ENCODE measurements at regions not wholly inside any gene's neighbourhood (a gene's known extent, or its start where the extent isn't known, plus 50 kb on each side); places are given as distances from the start of the nearest gene placed in this dataset.
"Not testable (repeated sequence)": the region's sequence is repeated elsewhere in the genome, so short reads cannot be mapped to it uniquely, and the experiment has no call there.

DNA sequence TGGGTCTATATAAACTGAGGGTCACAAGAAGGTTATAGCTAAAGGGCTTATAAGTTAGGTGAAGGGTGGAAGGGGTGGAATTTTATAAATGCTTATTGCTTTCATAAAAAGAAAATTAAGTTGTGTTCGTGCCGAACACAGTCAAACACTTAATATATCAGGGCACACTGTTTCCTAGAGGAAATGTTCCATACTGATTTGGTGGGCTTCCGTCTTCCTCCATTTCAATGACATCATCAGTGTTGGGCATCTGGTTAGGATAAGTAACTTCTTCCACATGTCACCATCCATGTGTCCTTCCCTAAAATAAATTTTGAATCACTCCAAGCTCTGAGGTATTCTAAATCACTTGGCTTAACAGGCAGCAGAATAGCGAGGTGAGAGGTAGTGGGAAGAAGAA lies 466.4 kb downstream of the MED13L start:
- no peak for DNase-seq (ENCODE audit: low read depth)

DNA sequence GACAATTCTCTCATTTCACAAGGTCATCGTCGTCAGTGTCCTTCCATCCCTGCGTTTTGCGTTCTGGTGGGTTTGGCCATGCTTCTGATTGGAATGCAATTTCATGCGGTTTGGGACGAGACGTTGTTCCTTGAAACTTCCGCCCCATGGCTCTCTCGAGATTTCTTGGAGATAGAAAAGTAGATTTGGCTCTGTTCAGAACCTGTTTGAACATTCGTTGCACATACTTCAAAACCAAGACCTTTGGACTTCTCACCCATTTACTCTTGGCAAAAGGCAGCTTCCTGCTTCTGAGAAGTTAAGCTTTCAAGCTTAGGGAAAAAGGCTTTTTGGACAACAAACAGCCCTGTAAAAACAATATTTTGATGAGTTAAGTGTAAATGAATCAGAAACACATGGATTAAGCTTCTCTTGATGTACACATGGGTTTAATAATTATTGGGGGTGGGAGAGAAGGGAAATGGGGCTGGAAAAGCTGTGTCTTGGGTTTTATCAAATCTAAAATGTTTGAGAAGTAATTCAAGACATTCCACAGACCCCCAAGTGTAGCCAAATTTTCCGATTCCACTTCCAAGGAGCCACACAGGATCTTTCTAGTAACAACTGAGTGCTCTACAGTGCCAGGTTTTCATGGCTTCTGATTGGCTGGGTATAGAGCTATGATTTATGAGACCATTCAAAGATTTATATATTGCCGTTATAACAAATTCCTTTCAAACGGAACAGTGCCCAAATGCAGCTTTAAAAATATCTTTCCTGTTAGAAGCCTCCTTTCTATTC lies 467.2 kb downstream of the MED13L start:
- no peak for DNase-seq (ENCODE audit: low read depth)

DNA sequence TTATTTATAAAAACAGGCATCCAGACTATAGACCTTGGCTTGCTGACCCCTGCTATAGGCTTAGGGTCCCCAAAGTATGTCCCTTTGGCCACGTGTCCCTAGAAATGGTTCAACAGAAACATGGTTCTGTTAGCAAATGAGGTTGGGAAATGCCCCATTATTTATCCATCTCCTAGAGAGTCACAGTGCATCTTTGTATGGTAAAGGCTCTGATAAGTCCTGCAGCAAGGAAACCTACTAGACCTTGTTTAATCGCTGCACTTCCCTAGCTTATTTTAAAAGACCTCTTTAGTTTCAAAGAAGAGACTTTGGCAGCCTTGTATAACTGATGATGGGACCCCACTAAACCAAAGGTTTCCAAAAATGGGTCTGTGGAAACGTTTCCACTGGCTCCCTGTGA lies 471.5 kb downstream of the MED13L start:
- no peak for DNase-seq (ENCODE audit: low read depth)

DNA sequence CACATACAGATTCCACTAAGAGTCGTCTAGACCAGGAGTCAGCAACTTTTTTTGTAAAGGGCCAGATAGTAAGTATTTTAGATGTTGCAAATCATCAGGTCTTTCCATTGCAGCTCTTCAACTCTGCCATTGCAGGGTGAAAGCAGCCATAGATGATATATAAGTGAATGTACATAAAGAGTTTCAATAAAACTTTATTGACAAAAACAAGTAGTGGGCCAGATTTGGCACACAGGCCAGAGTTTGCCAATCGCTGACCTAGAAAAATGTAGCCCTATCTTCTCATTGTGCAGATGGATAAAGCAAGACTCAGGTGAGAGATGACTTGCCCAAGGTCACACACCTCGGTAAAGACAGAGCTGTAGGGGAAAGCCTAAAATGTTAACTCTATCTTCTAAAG lies 474.7 kb downstream of the MED13L start:
- no peak for DNase-seq (ENCODE audit: low read depth)

DNA sequence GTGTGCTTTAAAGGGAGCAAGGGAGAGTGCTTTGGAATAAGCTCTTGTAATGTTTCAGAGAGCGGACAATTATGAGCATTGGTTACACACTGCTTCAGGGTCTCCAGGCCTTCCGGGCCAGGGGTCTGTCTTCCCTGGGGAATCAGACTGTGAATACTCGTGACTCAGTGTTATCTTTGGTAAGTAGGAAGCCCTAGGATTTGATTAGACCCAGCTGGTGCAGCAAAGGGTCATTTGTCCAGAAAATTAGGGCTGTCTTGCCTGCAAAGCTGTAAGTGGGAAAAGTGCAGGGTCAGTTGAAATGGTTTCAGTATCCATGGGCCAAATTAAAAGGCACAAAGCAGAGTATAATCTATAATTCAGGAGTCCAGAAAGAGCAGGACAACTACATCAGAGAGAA lies 475.6 kb downstream of the MED13L start:
- no peak for DNase-seq (ENCODE audit: low read depth)

DNA sequence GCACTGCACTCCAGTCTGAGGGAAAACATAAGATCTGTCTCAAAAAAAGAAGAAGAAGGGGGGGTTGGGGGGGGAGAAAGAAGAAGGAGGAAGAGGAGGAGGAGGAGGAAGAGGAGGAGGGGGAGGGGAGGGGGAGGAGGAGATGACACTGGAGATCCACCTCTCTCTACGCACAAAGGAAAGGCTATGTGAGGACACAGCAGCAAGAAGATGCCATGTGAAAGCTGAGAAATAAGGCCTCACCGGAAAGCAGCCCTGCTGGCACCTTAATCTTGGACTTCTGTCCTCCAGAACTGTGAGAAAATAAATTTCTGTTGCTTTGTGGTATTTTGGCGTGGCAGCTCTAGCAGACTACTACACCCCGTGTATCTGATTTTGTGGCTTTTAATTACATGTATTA lies 477.9 kb downstream of the MED13L start:
- no peak for DNase-seq (ENCODE audit: low read depth)

DNA sequence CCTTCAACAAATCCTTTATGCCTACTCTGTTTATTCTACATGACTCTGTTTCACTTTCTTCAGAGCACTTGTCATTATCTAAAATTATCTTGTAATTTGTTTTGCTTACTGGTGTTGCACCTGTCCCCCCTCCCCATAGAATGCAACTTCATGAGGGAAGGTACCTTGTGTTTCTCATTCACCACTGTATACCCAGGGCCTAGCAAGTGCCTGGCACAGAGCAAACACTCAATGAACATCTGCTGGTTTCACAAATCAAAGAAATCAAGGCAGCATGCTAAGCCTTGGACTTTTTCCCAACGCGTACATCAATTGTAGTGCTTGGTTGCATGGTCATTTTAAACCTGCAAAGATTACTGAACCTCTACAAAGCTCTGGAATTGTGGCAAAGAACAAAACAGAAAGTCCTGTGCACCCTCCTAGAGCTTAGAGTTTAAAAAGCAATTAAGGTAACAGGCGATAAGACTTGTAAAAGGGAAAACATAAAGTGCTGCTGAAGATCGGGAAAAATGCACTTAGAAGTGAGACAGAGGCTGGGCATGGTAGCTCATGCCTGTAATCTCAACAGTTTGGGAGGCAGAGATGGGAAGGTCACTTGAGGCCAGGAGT lies 479.1 kb downstream of the MED13L start:
- no peak for DNase-seq (ENCODE audit: low read depth)

DNA sequence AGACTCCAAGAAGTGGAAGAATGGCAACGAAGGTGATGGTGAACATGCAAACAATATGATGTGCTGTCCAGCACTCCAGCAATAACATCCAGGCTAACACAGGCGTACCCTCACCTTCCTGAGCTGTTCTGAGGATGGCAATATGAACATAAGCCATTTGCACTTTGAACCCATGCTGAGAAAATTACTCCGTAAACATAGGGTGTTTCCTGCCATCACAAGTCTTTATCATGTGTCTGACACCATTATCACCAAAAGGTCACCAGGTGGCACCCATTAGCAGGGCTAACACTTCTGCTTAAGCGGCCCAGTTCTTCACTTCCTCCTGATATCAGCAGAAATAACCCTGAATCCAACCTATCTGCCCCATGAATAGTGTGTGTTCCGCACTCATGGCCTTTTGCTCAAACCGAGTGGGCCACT lies 482.8 kb downstream of the MED13L start:
- DNase-seq (ENCODE audit: low read depth) = no peak

DNA sequence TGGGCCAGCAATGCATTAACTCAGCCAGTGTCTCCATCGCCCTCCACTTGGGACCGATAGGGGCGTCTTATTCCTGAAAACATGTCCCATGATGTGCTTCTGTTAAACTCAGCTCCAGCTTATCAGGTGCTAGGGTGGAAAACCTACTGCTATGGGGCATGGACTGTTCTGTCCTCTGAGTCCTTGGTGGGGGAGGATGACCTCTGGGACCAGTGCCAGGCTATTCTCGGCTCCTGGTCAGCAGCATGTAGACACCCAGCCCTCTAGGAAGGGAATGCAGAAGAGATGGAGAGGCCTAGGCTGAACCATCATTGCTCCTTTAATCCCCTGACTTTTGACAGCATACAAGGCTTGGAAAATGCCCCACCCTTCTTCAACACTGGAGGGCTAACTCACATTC lies 486.2 kb downstream of the MED13L start:
- no peak for DNase-seq (ENCODE audit: low read depth)

DNA sequence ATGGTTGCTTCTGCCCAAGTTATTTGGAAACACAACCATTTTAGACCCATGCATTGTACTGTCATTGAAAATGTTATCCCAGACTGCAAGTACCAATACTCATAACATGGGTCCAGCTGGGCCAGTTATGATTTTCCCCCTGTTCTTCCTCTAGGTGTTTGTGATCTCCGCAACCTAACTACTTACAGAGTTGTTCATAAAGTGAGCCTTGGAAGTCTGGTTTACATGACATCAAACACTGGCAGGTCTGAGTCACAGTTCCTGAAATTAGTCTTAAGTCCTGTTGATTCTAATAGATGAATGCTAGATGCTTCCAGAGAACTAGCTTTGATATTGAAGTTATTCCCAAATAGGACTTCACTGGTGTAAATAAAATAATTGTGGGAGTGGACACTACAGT lies 487.0 kb downstream of the MED13L start:
- DNase-seq (ENCODE audit: low read depth) = no peak

DNA sequence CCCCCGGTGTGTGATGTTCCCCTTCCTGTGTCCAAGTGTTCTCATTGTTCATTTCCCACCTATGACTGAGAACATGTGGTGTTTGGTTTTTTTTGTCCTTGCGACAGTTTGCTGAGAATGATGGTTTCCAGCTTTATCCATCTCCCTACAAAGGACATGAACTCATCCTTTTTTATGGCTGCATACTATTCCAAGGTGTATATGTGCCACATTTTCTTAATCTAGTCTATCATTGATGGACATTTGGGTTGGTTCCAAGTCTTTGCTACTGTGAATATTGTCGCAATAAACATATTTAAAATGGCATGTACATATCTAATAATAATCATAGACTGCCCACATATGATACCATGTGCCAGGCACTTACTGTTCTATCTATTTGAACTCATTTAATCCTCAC lies 491.0 kb downstream of the MED13L start:
- DNase-seq (ENCODE audit: low read depth) = not testable (repeated sequence)

DNA sequence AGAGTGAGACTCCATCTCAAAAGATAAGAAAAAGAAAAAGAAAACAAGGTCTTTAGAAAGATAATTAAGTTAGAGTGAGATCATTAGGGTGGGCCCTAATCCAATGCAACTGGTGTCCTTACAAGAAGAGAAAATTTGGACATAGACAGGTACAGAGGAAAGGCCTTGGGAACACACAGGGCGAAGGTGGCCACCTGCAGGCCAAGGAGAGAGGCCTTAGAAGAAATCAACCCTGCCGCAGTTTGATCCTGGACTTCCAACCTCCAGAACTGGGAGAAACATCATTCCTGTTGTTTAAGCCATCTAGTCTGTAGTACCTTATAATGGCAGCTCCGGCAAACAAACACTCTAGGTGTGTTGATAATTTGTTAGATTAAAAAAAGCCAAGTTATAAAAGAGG lies 491.9 kb downstream of the MED13L start:
- no peak for DNase-seq (ENCODE audit: low read depth)

DNA sequence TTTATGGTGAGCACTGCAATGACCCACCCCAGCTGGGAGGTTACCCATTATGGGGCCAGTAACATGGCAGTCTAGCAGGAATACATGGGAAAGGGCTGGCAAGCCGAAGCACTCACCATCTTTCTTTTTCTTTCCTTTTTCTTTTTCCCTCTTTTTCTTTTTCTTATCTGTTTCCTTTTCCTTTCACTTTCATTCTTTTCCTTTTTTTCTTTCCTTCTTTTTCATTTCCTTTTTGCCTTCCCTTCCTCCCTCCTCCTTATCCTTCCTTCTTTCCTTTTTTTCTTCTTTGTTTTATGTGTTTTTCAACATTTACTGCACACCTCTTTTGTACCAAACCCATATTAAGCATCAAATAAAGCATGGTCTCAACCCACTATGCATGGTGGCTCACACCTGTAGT lies 501.1 kb downstream of the MED13L start:
- DNase-seq (ENCODE audit: low read depth) = no peak

DNA sequence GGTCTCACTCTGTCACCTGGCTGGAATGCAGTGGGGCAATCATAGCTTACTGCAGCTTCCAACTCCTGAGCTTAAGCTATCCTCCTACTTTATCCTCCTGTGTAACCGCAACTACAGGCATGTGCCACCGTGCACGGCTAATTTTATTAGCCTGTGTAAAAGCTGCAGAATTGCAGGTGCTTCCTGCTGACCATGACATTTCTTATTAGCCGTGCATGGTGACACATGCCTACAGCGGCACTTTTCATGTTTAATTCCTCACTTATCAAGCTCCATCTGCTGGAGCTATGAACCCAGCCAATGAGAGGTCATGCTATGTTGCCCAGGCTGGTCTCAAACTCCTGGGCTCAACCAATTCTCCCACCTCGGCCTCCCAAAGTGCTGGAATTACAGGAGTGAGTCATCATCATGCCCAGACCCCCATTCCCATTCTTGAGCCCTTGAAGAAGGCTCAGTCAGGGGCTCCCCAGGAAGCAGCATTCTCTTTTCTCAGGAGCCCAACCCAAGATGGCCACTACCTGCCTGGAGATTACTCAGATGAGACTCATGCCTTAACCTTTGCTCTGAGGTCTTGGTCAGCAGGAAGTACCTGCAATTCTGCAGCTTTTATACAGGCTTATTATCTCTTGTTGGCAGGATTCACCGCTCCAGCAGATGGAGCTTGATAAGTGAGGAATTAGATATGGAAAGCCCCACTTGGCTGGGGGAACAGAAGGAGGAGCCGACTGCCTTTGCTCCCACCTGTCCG lies 503.2 kb downstream of the MED13L start:
- no peak for DNase-seq (ENCODE audit: low read depth)

DNA sequence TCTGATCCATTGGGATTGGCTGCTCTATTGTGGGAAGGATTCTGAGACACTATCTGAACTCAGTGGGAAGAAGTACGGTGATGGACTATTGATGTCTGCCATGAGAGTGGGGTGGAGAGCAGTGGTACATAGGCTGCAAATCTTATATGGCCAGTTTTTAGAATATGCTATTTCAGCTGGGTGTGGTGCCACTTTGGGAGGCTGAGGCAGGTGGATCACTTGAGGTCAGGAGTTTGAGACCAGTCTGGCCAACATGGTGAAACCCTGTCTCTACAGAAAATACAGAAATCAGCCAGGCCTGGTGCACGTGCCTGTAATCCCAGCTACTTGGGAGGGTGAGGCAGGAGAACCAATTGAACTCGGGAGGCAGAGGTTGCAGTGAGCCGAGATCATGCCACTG lies 505.9 kb downstream of the MED13L start:
- no peak for DNase-seq (ENCODE audit: low read depth)

DNA sequence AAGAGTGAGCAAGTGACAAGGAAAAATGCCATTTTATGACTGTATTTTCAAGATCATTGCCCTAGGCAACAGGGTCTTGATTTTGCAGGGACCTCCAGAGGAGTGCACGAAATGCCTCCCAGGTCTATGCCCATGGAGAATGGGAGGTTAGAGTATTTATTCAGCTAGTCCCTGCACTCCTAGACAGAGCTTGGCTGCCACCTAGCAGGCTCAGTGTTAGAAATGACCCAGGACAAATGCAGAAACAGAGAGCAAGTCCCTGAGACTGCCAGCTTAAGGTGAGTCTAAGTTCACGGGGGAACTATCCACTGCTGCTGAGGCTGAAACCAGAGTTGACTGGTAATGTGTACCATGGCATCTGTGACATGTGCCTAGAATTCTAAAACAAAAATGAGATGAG lies 506.4 kb downstream of the MED13L start:
- DNase-seq (ENCODE audit: low read depth) = no peak

DNA sequence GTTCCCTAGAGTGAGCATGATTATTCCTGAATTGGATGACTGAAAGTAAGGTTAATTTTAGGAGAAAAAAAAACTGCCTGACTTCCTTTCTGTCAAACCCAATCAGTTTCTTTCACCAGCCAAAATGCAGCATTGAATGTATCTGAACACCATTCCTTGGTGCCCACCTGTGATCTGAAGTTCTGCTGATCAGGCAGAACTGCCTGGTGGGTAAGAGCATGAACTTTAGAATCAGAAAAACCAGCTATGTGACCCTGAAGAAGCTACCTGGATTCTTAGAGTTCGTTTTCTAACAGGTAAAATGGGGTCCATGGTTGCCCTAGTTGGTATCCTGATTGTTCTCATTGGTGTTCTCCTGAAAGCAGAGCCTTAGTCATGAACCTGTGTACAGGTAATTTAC lies 506.9 kb downstream of the MED13L start:
- DNase-seq (ENCODE audit: low read depth) = no peak

DNA sequence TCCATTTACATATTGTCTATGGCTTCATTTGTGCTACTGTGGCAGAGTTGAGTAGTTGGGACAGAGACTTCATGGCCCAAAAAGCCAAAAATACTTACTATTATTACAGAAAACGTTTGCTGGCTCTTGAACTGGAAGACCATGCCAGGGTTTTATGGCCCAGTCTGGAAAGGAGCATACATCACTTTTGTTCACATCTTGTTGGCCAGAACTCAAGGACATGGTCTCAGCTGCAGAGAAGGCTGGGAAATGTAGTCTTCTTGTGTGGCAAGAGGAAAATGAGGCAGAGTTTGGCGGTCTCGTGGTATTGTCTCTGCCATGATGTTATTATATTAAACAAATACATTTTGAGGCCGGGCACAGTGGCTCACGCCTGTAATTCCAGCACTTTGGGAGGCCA lies 509.6 kb downstream of the MED13L start:
- DNase-seq (ENCODE audit: low read depth) = no peak

DNA sequence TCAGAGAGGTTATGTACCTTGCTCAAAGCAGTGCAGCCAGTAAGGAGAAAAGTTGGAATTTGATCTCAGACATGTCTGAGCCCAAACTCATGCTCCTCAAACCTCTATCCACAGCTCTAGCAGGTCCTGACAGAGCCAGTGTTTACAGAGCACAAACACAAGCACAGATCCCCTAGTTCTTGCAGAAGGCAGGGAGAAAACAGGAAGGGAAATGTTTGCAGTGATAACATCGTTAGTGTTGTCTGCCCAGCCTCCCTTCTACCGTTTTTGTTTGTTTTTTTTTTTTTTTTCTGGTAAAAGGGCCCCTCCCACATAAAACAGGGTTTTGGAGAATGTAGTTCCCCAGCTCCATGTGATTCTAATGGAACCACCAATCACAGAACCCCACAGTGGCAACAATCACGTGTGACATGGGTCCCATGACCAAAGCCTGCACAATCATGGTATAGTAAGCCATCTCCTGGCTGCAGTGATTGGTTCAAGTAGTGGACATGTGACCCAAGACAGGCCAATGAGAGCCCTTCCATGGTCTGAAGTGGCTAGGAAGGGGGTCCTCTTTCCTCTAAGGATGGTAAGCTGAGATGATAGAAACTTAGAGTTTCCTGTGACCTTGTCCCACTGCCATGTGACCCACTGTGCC lies 513.4 kb downstream of the MED13L start:
- DNase-seq (ENCODE audit: low read depth) = no peak

DNA sequence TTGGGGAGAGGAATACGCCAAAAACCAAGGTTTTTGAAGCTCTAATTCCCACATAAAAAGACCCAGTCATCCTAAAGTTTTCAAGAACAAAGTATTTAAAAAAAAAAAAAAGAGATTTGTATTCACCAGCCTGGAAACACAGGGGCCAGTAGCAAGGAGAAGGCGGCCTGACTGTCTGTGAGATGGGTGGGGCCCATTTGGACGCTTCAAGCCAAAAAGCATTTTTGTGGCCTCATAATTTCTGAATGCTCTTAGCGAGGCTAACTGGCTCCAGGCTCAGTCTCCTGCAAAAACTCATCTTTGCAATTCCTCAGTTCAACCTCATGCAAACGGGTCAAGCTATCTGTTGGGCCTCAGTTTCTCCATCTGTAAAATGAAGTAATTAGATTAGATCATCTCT lies 514.1 kb downstream of the MED13L start:
- no peak for DNase-seq (ENCODE audit: low read depth)

DNA sequence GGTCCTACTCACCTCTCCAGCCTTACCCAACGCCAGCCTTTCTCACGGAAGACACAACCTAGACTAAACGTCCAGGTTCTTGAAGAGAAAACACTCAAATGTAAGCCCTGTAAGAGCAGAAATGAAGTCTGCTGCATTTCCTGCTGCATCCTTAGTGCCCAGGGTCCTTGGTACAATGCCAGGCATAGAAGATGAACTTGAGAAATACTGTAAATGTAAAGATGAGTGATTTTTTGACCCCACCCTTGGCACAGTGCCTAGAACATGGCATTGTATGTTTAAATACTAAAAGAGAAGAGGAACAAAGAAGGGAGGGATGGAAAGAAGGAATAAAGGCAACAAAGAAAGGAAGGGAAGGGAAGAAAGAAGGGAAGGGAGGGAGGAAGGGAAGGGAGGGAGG lies 514.6 kb downstream of the MED13L start:
- DNase-seq (ENCODE audit: low read depth) = no peak

DNA sequence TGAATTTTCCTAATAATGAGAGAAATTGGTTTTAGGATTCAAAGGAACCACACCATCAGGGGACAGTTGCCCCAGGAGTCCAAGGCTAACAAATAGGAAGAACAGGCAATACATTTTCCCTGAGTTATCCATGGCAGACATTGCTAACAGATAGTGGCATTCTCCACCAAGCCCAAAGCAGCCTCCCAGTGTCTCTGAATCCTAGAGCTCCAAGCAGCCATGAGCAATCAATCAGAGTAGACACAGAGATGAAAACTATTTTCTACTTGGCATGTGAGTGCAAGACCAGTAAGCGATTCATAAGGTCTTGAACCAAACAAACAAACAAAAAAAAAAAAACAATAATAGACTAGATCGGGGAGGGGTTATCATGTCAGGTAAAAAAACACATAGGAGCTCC lies 515.7 kb downstream of the MED13L start:
- DNase-seq (ENCODE audit: low read depth) = no peak

DNA sequence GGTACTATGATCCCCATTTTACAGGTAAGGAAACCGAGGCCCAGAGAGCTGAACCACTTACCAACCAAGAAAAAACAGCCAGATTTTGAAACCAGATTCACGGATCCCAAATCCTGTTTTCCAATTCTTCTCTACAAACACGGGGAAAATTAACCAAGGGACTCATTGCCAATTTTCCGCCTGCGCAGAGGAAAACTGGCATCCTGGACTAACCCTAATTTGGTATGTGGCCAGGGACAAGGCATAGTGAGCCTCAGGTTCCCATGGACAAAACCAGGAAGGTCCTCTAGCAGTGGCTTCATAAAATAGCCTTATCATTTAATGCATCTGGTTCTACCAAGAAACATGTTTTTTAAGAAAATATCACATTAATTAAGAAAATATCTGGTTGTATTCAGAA lies 517.3 kb downstream of the MED13L start:
- DNase-seq (ENCODE audit: low read depth) = no peak

All from T-helper 22 cell (primary cell).